ENCODE measurements at regions not wholly inside any gene's neighbourhood (a gene's known extent, or its start where the extent isn't known, plus 50 kb on each side); places are given as distances from the start of the nearest gene placed in this dataset.

GRCh38 chr1:106555571-106555970 is 500.9 kb upstream of the PRMT6 start:
- Histone ChIP-seq H3K9me3 (ENCODE audit: control insufficient read depth, insufficient read depth, low read depth, low read length) (no peaks in the 10 kb centered on the region), H3K4me1 (ENCODE audit: control insufficient read depth, insufficient read depth, low read length) (no peaks in the 10 kb centered on the region), H3K36me3 (ENCODE audit: control insufficient read depth, insufficient read depth, low read length) (no peaks in the 10 kb centered on the region), H3K4me3 (ENCODE audit: low read depth in 2 of 2, low read length in 2 of 2) (no peak overlapping the region), H3K27me3 (ENCODE audit: control insufficient read depth, insufficient read depth, low read length) (no peaks in the 10 kb centered on the region), H3K27ac (ENCODE audit: low read length) (no peak overlapping the region)
- DNase-seq (ENCODE audit: low read depth, low spot score): no peak
- no TSS peak for BruUV-seq (replicated peaks)
- ChIA-PET POLR2A (no interaction called here), CTCF (no interaction called here)
- TF ChIP-seq CTCF (IDR thresholded peaks at IDR 0.05) (no peak), POLR2AphosphoS5 (IDR thresholded peaks at IDR 0.05; ENCODE audit: low read depth, low read length) (no peak), REST (IDR thresholded peaks at IDR 0.05; ENCODE audit: insufficient read depth in 1 of 2, low read depth in 2 of 2, low read length in 1 of 2) (no peak)
- ATAC-seq: no peak
- in situ Hi-C loops (cut with HindIII; ENCODE audit: low pct_unique_long_range_greater_than_20kb, low sequenced_read_pairs) (no loop called here), intact Hi-C loops (cut with micrococcal nuclease; ENCODE audit: unreplicated experiment) (no loop called here)

GRCh38 chr1:106564192-106564591 is 492.3 kb upstream of the PRMT6 start:
- intact Hi-C loops (cut with micrococcal nuclease; ENCODE audit: unreplicated experiment) (no loop called here), in situ Hi-C loops (cut with HindIII; ENCODE audit: low pct_unique_long_range_greater_than_20kb, low sequenced_read_pairs) (no loop called here)
- ChIA-PET POLR2A (no interaction called here), CTCF (no interaction called here)
- no peak for TF ChIP-seq CTCF (IDR thresholded peaks at IDR 0.05)
- DNase-seq (ENCODE audit: low read depth, low spot score) (no peak), ATAC-seq (no peak)
- no peaks in the 10 kb centered on the region for H3K4me1 ChIP-seq (ENCODE audit: control insufficient read depth, insufficient read depth, low read length)
- no TSS peak for BruUV-seq (replicated peaks)
- H3K4me3 ChIP-seq (ENCODE audit: low read depth in 2 of 2, low read length in 2 of 2): no peak overlapping the region
- H3K27me3 ChIP-seq (ENCODE audit: control insufficient read depth, insufficient read depth, low read length): no peaks in the 10 kb centered on the region
- no peaks in the 10 kb centered on the region for H3K9me3 ChIP-seq (ENCODE audit: control insufficient read depth, insufficient read depth, low read depth, low read length)
- no peak overlapping the region for H3K27ac ChIP-seq (ENCODE audit: low read length)
- no peaks in the 10 kb centered on the region for H3K36me3 ChIP-seq (ENCODE audit: control insufficient read depth, insufficient read depth, low read length)

- no peak for DNase-seq (ENCODE audit: low read depth, low spot score)
- ChIA-PET POLR2A (no interaction called here), CTCF (no interaction called here)
- in situ Hi-C loops (cut with HindIII; ENCODE audit: low pct_unique_long_range_greater_than_20kb, low sequenced_read_pairs): no loop called here
- Histone ChIP-seq H3K27me3 (ENCODE audit: control insufficient read depth, insufficient read depth, low read length) (no peaks in the 10 kb centered on the region), H3K4me3 (ENCODE audit: low read depth in 2 of 2, low read length in 2 of 2) (no peak overlapping the region), H3K27ac (ENCODE audit: low read length) (no peak overlapping the region), H3K36me3 (ENCODE audit: control insufficient read depth, insufficient read depth, low read length) (no peaks in the 10 kb centered on the region), H3K4me1 (ENCODE audit: control insufficient read depth, insufficient read depth, low read length) (no peaks in the 10 kb centered on the region), H3K9me3 (ENCODE audit: control insufficient read depth, insufficient read depth, low read depth, low read length) (no peaks in the 10 kb centered on the region)
- intact Hi-C loops (cut with micrococcal nuclease; ENCODE audit: unreplicated experiment): no loop called here
- BruUV-seq (replicated peaks): no TSS peak
- ATAC-seq: no peak
- TF ChIP-seq CTCF (IDR thresholded peaks at IDR 0.05): no peak
- no peak for TF ChIP-seq SIN3A (IDR thresholded peaks at IDR 0.05; ENCODE audit: borderline replicate concordance, insufficient read depth, low read depth, low read length)
- TF ChIP-seq TCF7L2 (IDR thresholded peaks at IDR 0.05; ENCODE audit: low read depth, low read length): no peak
- no peak for TF ChIP-seq POLR2AphosphoS5 (IDR thresholded peaks at IDR 0.05; ENCODE audit: low read depth, low read length)
- no peak for TF ChIP-seq REST (IDR thresholded peaks at IDR 0.05; ENCODE audit: insufficient read depth in 1 of 2, low read depth in 2 of 2, low read length in 1 of 2)
Measured at GRCh38 chr1:106568201-106568974, 488.1 kb upstream of the PRMT6 start.

Data from Panc1 (cell line).